ENCODE measurements at regions not wholly inside any gene's neighbourhood (a gene's known extent, or its start where the extent isn't known, plus 50 kb on each side); places are given as distances from the start of the nearest gene placed in this dataset.

- no peak for TF ChIP-seq GLIS3 (CRISPR knock-in tag; IDR thresholded peaks at IDR 0.05)
- TF ChIP-seq BACH2 (CRISPR knock-in tag; IDR thresholded peaks at IDR 0.05; ENCODE audit: borderline replicate concordance), result no peak
- TF ChIP-seq ESRRG (CRISPR knock-in tag; IDR thresholded peaks at IDR 0.05), result no peak
- no peak for TF ChIP-seq ARNTL (CRISPR knock-in tag; IDR thresholded peaks at IDR 0.05; ENCODE audit: borderline replicate concordance, low read depth)
- TF ChIP-seq OSR1 (CRISPR knock-in tag; IDR thresholded peaks at IDR 0.05), result no peak
- no peak for TF ChIP-seq POU6F1 (CRISPR knock-in tag; IDR thresholded peaks at IDR 0.05; ENCODE audit: borderline replicate concordance, low read depth)
- TF ChIP-seq CREB5 (CRISPR knock-in tag; IDR thresholded peaks at IDR 0.05; ENCODE audit: low read depth), result no peak
- no peak for TF ChIP-seq PATZ1 (CRISPR knock-in tag; IDR thresholded peaks at IDR 0.05; ENCODE audit: borderline replicate concordance)
- TF ChIP-seq RARB (CRISPR knock-in tag; IDR thresholded peaks at IDR 0.05), result no peak
- no peak for TF ChIP-seq ZC3H10 (CRISPR knock-in tag; IDR thresholded peaks at IDR 0.05)
- TF ChIP-seq ZFP30 (CRISPR knock-in tag; IDR thresholded peaks at IDR 0.05), result no peak
- no peak for TF ChIP-seq ZNF565 (CRISPR knock-in tag; conservative IDR thresholded peaks at IDR 0.05; ENCODE audit: low read depth)
Measured at GRCh38 chr2:56654936-56655335, 471.1 kb downstream of the CCDC85A start.

Measured in SK-N-SH treated with all-trans-retinoic acid at 6 μM for 48 hours (cell line).